Cerebellar nuclear complex (tissue), 1 donor: ENCODE measurements at regions not wholly inside any gene's neighbourhood (a gene's known extent, or its start where the extent isn't known, plus 50 kb on each side); places are given as distances from the start of the nearest gene placed in this dataset.
A peak's percentile ranks its signal among the peaks of the same experiment; 100 is the strongest.

Experiments
- DNase-seq, 2 experiments: peaks; one replicate each; lab custom pipeline; 2025; lab: John Stamatoyannopoulos, UW

GRCh38 chr11:128193615-128194014 is 393.7 kb downstream of the ETS1 start:
- no peak for DNase-seq

DNA sequence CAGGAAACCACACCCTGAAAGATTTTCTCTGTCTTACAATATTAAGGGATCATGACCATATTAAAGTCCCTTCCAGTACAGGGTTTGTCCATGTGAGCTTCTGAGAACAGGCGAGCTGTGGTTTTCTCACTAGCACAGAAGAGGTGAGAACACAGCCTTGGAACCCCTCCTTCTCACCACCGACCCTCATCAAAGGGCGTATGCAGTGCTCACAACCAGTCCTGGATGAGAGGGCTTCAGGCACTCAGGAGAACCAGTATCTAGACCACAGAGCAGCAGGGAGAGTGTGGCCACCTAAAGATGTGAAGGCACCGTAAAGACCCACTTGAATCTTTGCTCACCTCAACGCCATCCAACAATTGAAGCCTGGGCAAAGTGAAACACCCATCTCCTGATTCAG is 397.0 kb downstream of the ETS1 start:
- DNase-seq: no peak

DNA sequence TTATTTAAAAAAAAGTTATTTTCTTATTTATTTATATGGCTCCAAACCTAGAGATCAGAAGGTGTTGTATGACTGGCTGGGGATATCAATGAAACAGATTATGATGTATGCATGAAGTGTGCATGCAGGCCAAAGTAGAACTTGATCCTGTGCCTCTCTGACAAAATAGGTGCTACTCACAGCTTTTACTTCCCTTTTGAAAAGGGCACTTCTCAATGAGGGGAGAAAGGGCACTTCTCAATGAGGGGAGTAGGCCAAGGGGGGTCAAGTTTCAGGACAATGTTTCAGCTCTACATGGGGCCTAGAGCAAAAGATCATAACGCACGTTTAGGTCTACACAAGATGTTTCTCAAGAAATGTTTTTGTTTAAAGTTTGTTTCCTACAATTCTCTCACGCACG is 397.5 kb downstream of the ETS1 start:
- DNase-seq: no peak

- DNase-seq: no peak
These were observed 398.9 kb downstream of the ETS1 start for GRCh38 chr11:128188346-128189004.

DNA sequence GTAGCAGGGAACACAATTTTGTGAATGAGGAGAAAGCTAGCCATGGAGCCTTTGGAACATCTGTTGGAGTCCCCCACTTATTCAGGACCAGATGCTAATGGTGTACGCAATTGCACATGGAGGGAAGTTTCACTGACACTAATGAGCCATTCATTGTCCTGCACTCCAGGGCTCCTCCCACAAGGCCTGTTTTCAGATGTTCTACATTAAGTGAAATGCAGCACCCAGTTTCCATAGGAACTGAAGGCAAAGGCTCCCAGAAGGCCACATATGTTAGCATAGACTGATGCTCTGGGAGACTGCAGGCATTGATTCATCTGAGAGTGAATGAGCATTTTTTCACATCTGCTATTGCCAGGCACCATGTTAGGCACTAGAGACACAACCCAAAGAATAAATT is 399.5 kb downstream of the ETS1 start:
- DNase-seq: no peak

DNA sequence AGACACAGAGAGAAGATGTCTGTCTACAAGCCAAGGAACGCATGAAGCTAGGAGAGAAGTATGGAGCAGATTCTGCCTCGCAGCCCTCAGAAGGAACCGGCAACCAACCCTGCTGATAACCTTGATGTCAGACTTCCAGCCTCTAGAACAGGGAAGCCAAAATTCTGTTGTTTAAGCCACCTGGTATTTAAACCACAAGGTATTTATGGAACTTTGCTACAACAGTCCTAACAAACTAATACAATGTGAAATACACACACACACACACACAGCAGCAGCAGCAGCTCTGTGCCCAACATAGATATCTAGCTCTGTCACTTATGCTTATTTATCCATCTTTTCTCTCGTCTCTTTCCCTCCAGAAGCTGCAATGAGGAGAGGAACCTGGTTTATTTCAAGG is 400.0 kb downstream of the ETS1 start:
- DNase-seq: no peak

GRCh38 chr11:128184981-128185380 is 402.4 kb downstream of the ETS1 start:
- DNase-seq: no peak

GRCh38 chr11:128182844-128183243 is 404.5 kb downstream of the ETS1 start:
- no peak for DNase-seq

GRCh38 chr11:128181984-128182383 is 405.4 kb downstream of the ETS1 start:
- DNase-seq: no peak

DNA sequence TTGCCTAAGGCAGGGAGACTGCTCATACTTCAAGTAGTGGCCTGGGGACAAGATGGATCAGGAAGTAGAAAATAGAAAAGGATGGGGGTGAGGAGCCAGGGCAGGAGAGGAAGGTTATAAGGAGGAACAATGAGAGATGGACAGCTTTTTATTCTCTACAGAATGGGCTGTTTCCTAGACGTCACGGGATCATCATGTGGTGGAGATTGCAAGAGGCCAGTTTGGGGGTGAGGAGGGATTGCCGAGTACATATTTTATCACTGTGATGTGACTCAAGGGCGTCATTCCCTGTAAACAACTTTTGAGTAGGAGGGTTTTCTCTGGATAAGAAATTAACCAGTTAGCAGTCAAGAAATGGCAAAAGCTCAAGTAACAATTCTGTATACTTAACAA is 406.3 kb downstream of the ETS1 start:
- no peak for DNase-seq

GRCh38 chr11:128180441-128181087 is 406.8 kb downstream of the ETS1 start:
- no peak for DNase-seq

DNA sequence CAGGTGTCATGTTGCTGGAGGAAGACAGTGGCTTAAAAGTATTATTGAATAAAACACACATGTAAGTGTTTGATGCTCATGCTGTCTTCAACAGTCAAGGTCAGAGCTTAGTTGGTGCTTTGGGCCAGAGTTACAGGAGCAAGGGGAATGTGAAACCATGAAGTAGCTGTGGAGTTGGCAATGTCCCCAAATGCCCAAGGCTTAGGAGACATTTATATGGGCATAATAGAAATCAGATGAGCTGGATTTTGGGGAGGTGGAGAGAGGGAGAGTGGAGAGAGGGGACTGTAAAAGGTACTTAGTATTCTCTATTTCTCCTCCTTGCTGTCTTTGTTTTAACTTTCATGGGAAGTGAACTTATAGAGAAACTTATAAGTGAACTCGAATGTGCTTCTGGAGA is 407.8 kb downstream of the ETS1 start:
- no peak for DNase-seq

GRCh38 chr11:128179039-128179438 is 408.3 kb downstream of the ETS1 start:
- no peak for DNase-seq

DNA sequence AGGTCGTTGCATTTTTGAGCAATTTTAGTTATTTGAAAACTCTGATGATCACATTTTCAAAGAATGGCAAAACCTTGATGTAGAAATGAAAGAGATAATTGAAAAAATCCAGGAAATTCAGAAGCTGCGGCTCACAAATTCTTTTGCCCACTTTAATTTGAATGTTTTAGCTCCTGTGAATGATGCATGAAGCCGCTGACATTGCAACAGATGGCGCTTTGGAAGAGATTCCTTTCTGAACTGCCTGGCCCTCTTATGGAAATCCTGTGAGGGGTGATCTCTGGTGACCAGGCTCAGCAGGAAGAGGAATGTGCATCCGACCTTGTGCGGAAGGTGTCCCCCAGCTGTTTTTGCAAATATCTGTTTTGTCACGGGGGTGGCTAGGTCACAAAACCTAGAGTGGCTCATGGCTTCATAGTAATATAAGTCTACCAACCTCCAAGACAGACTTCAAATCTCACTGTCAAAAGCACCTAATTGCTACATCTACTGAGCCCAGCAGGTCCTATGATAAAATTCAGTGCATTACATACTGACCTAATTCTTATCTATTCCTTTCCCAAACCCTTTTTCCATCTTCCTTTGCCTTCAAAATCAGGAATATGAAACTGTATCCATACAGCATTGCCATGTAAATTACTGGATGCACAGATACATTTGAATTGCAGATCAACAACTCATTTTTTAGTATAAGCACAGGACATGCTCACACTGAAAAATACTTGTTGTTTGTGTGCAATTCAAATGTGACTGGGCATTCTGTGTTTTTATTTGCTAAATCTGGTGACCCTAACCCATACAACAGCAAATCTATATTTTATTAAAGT is 412.7 kb downstream of the ETS1 start:
- DNase-seq: no peak

DNA sequence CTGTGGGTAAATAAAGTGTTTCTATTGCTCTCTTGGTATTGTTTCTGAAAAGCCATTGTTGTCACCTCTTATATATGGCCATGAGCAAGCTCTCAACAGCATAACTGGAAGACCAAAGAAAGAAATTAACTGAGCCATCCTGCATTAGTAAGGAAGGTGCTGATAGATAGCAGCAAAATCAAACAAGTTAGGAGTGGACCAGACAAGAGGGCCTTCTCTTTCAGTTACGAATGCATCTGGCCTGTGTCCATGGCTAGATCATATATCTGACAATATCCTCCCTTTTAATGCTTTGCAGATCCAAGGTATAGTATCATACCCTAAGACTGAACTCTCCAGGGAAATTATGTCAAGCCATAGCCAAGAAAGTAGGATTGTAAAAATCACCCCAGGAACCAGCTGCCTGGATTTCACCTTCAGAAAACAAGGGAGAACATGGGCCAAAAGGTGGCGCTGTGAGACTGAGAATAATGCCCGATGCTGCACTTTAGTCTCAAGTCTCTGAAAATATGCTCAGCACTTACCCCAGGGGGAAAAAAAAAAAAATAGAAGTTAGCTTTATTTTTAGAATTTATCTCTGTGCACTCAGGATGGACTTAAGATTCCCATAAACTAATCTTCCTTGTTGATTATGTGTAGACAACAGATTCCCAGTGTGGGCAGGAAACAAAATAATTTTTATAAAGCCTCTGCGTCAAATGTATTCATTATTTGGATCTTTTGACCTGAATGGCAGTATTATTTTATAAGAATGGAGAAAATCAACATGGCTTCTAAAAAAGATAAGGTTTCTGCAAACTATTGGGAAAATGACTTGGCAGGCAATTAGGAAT is 415.1 kb downstream of the ETS1 start:
- DNase-seq: peak in 1 of 2 experiments; percentile 2

DNA sequence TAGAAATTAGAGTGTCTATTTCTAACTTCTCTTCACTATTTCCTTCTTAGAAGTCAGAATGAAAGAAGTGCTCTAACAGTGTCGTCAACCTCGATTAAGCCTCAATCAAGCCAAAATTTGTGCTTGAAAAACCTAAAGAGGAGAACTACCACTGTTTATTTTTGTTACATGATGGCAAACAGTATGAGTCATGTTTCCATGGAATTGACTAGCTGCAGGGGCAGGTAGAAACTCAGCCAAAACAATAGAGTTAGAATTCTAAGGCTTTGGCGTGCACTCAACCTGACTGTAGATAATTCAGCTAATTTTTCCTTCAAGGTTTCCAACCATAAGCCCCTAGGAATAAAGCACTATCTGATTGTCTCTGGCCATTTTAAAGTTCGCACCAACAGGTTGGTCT is 415.9 kb downstream of the ETS1 start:
- DNase-seq: no peak

DNA sequence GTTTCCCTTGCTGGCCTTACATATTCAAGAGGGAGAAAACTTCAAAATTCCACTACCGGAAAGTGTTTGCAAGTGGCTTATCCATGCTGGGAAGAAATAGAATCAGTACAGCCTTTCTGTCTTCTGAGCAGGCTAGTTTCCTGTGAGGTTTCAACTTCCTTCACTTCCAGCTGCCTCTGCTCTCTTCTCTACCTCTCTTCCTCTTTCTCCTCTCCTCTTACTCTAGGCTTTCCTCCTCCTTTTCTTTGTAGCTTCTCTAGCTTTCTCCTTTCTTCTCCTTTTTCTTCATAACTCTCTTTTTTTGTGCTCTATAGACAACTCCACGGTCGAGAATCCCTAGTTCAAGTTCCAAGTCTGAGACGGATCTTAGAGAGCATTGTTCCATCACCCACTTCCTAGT is 421.8 kb downstream of the ETS1 start:
- no peak for DNase-seq

DNA sequence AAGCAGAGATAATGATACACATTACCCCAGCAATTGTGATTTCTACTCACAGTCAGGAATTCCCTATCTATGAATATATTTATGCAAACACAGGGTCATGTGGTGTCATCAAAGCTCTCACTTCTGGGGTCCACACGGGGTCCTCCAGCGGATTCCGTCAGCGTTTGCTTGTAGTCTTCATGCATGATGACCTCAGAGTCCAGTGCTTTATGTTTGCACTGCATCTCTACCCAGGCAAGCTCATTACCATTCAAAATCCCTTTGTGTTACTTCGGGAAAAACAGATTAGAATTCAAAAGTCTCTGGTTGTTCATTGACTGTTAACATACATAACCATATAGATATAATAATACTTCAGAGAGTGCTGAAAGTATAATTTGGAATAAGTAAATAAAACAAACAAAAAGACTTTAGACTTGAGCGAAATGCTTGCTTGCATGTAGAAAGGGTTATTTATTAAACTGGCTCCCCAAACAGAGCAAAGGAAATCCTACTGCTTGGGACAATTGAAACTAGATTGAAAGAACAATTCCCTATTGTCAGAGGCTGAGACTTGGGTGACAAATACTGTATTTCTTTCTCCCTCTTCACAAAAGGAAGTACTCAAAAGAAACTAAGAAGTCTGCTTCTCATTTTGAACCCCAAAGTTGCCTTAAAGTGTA is 423.1 kb downstream of the ETS1 start:
- DNase-seq: no peak

GRCh38 chr11:128161994-128162393 is 425.4 kb downstream of the ETS1 start:
- DNase-seq: no peak

GRCh38 chr11:128161436-128161835 is 425.9 kb downstream of the ETS1 start:
- DNase-seq: no peak

GRCh38 chr11:128158860-128159259 is 428.5 kb downstream of the ETS1 start:
- no peak for DNase-seq
